ENCODE measurements at regions not wholly inside any gene's neighbourhood (a gene's known extent, or its start where the extent isn't known, plus 50 kb on each side); places are given as distances from the start of the nearest gene placed in this dataset.
A peak's percentile ranks its signal among the peaks of the same experiment; 100 is the strongest.

- Histone ChIP-seq H3K4me1 (ENCODE audit: control insufficient read depth, insufficient read depth, low read length) (peaks cover 40% of the 10 kb centered on the region), H3K36me3 (ENCODE audit: control insufficient read depth, insufficient read depth, low read length) (peaks cover 9% of the 10 kb centered on the region; the same call in 1 of the 2 replicates), H3K4me3 (ENCODE audit: low read depth in 2 of 2, low read length in 2 of 2) (no peak overlapping the region), H3K9me3 (ENCODE audit: control insufficient read depth, insufficient read depth, low read depth, low read length) (no peaks in the 10 kb centered on the region), H3K27me3 (ENCODE audit: control insufficient read depth, insufficient read depth, low read length) (no peaks in the 10 kb centered on the region), H3K27ac (ENCODE audit: low read length) (0 out of 2 replicates have a peak overlapping the region, but pooled peaks have one; percentile 29)
- BruUV-seq (replicated peaks) = no TSS peak
- ATAC-seq (no peak), DNase-seq (ENCODE audit: low read depth, low spot score) (no peak)
- intact Hi-C loops (cut with micrococcal nuclease; ENCODE audit: unreplicated experiment) (loop anchor here (10.0 kb wide), 1 partner anchor 58 kb away; the partner anchor contains the start of gene ARHGAP35), in situ Hi-C loops (cut with HindIII; ENCODE audit: low pct_unique_long_range_greater_than_20kb, low sequenced_read_pairs) (no loop called here)
- TF ChIP-seq CTCF (IDR thresholded peaks at IDR 0.05) (no peak), SIN3A (IDR thresholded peaks at IDR 0.05; ENCODE audit: borderline replicate concordance, insufficient read depth, low read depth, low read length) (no peak), TCF7L2 (IDR thresholded peaks at IDR 0.05; ENCODE audit: low read depth, low read length) (no peak), POLR2AphosphoS5 (IDR thresholded peaks at IDR 0.05; ENCODE audit: low read depth, low read length) (no peak)
- TF ChIP-seq, protein P1, sequence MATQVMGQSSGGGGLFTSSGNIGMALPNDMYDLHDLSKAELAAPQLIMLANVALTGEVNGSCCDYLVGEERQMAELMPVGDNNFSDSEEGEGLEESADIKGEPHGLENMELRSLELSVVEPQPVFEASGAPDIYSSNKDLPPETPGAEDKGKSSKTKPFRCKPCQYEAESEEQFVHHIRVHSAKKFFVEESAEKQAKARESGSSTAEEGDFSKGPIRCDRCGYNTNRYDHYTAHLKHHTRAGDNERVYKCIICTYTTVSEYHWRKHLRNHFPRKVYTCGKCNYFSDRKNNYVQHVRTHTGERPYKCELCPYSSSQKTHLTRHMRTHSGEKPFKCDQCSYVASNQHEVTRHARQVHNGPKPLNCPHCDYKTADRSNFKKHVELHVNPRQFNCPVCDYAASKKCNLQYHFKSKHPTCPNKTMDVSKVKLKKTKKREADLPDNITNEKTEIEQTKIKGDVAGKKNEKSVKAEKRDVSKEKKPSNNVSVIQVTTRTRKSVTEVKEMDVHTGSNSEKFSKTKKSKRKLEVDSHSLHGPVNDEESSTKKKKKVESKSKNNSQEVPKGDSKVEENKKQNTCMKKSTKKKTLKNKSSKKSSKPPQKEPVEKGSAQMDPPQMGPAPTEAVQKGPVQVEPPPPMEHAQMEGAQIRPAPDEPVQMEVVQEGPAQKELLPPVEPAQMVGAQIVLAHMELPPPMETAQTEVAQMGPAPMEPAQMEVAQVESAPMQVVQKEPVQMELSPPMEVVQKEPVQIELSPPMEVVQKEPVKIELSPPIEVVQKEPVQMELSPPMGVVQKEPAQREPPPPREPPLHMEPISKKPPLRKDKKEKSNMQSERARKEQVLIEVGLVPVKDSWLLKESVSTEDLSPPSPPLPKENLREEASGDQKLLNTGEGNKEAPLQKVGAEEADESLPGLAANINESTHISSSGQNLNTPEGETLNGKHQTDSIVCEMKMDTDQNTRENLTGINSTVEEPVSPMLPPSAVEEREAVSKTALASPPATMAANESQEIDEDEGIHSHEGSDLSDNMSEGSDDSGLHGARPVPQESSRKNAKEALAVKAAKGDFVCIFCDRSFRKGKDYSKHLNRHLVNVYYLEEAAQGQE (IDR thresholded peaks at IDR 0.05; ENCODE audit: insufficient read depth in 1 of 2, low read depth in 2 of 2, low read length in 1 of 2) = no peak
- ChIA-PET POLR2A (no interaction called here), CTCF (no interaction called here)
Measured at GRCh38 chr19:46922465-46922864, 61.7 kb downstream of the ARHGAP35 start.

DNA sequence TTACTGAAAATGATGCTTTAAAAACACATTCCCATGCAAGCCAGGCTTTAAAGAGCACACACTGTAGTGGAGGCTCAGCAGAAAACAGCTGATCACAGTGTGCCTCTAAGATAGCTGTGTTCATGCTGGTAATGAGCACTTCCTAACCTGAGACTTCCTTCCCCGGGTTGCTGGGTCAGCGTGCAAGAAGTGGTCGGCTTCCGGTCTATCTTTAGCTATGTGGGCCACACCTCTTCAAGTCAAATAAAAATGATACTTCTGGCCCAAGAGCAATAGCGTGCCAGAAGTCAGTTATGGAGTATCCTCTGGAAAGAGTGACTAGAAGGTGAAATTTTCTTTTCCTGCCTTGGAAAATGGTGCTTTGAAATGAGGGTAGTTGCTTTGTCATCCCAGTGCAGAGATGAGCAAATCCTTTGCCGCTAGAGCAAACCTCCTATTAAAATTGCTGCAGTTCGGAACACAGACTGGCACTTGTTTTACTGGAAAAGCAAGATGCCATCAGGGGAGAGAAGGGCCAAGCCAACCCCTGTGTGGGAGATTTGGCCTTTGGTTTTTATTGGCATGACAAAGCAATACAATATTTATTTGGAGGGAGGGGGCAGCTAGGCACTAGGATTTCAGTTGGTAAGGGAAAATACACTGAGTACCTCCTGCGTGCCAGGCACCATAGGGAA lies 64.2 kb downstream of the ARHGAP35 start:
- intact Hi-C loops (cut with micrococcal nuclease; ENCODE audit: unreplicated experiment) (loop anchor here (10.0 kb wide), 1 partner anchor 60 kb away; the partner anchor contains the start of gene ARHGAP35), in situ Hi-C loops (cut with HindIII; ENCODE audit: low pct_unique_long_range_greater_than_20kb, low sequenced_read_pairs) (no loop called here)
- peak; percentile 77 for ATAC-seq
- Histone ChIP-seq H3K36me3 (ENCODE audit: control insufficient read depth, insufficient read depth, low read length) (peaks cover 5% of the 10 kb centered on the region; the same call in 1 of the 2 replicates), H3K9me3 (ENCODE audit: control insufficient read depth, insufficient read depth, low read depth, low read length) (no peaks in the 10 kb centered on the region), H3K4me1 (ENCODE audit: control insufficient read depth, insufficient read depth, low read length) (peaks cover 45% of the 10 kb centered on the region), H3K27ac (ENCODE audit: low read length) (peak overlapping the region; percentile 83), H3K27me3 (ENCODE audit: control insufficient read depth, insufficient read depth, low read length) (no peaks in the 10 kb centered on the region), H3K4me3 (ENCODE audit: low read depth in 2 of 2, low read length in 2 of 2) (no peak overlapping the region)
- no peak for DNase-seq (ENCODE audit: low read depth, low spot score)
- BruUV-seq (replicated peaks) = no TSS peak
- ChIA-PET CTCF (no interaction called here), POLR2A (interaction anchor here (0.7 kb wide), 1 partner anchor 64 kb away, joined by 4 read pairs; no protein-coding TSS in a partner anchor)
- TF ChIP-seq TCF7L2 (IDR thresholded peaks at IDR 0.05; ENCODE audit: low read depth, low read length) = no peak
- TF ChIP-seq, protein P1 (IDR thresholded peaks at IDR 0.05; ENCODE audit: insufficient read depth in 1 of 2, low read depth in 2 of 2, low read length in 1 of 2) = no peak
- no peak for TF ChIP-seq SIN3A (IDR thresholded peaks at IDR 0.05; ENCODE audit: borderline replicate concordance, insufficient read depth, low read depth, low read length)
- TF ChIP-seq CTCF (IDR thresholded peaks at IDR 0.05) = no peak
- TF ChIP-seq POLR2AphosphoS5 (IDR thresholded peaks at IDR 0.05; ENCODE audit: low read depth, low read length) = no peak; the same call in 1 of the 2 replicates
